Occipital lobe (tissue), 1 donor: ENCODE measurements at regions not wholly inside any gene's neighbourhood (a gene's known extent, or its start where the extent isn't known, plus 50 kb on each side); places are given as distances from the start of the nearest gene placed in this dataset.

Source experiments
- DNase-seq: peaks from one replicate; lab custom pipeline; 2025; lab: John Stamatoyannopoulos, UW

- DNase-seq, result no peak
These were observed 1016.0 kb downstream of the MCTP2 start for GRCh38 chr15:95247071-95247984.

GRCh38 chr15:95249524-95249923 lies 1018.2 kb downstream of the MCTP2 start:
- DNase-seq, result no peak

DNA sequence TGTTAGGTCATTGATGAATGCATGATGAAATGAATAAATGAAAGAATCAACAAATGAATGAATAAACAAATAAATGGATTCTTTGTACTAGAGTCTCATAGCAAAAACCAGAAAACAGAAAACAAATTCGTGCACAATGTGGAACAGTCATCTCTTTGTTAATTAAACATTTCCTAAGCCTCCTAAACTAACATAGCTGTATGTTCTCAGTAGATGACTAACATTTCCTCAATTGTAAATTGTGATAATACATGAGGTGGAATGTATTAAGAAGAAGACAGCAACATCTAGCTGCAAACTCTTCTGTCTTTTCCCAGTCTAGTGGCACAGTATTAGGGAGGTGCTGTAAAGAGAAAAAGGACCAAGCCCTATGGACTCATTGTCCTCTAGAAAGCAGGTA lies 1021.0 kb downstream of the MCTP2 start:
- DNase-seq, result no peak

GRCh38 chr15:95254263-95254662 lies 1022.9 kb downstream of the MCTP2 start:
- no peak for DNase-seq

- peak; percentile 35 for DNase-seq
These were observed 1028.2 kb downstream of the MCTP2 start for GRCh38 chr15:95259513-95259912.

DNA sequence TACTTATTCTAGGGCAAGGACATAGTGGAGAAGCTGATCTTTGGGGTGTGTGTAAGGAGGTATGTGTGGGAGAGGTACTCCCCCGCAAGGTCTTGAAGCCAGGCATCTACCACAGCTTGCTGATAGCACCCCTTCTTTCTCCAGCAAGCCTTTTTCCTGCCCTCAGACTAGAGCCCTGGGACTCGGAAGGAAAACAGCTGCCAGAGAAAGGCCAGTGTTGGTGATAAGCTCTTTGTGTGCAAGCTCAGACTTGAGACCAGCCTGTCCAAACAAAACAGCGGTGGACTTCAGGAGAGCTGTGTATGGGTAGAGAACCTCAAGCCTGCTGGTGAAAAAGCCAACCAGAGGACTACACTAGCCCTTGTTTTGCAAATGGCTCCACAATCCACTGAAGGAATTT lies 1028.6 kb downstream of the MCTP2 start:
- DNase-seq, result no peak

DNA sequence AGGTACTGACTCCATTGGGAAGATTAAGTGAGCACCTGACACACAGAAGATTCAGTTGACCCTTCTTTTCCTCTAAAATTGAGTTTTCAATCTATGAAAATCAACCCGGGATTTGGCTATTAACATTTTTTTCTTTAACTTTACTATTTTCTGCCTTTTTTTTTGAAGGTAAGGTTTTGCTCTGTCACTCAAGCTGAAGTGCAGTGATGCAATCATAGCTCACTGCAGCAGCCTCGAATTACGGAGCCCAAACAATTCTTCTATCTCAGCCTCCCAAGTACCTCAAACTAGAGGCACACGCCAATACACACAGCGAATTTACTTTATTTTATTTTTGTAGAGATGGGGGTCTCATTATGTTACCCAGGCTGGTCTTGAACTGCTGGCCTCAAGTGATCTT lies 1029.5 kb downstream of the MCTP2 start:
- DNase-seq, result no peak

DNA sequence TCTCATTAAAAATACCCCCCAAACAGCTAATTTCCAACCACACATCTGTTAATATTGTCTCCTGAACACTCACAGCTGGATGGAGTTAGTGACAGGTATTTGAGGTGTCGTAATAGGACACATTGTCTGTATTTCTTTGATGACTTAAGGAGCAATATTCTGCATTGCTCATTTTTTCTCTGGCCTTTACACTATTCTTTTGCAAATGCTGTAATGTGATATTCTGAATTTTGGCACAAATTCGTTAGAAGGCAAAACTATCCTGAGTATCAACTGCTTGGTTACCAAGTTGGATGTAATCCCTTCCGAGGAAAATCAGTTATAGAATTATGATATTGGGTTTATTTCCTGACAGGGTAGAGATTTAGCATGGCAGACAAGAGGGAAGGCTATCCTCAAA lies 1030.2 kb downstream of the MCTP2 start:
- no peak for DNase-seq

DNA sequence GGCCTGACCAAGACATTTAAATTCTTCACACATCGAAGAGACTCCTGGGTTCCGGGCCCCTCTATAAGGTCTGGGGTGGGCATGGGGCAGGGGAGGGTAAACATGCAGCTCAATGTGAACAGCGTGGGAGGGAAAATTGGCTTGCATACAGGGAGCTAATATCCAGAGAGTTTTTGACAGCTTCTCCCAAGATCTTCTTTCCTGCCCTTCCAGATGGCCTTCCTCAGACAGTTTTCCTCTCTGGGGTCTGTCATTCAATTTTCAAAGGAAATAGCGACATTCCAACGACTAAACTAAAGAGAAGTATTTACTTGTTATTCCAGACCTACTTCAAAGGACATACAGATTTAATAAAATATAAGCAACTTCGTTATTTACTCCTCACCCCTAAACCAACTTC lies 1030.6 kb downstream of the MCTP2 start:
- DNase-seq, result no peak

DNA sequence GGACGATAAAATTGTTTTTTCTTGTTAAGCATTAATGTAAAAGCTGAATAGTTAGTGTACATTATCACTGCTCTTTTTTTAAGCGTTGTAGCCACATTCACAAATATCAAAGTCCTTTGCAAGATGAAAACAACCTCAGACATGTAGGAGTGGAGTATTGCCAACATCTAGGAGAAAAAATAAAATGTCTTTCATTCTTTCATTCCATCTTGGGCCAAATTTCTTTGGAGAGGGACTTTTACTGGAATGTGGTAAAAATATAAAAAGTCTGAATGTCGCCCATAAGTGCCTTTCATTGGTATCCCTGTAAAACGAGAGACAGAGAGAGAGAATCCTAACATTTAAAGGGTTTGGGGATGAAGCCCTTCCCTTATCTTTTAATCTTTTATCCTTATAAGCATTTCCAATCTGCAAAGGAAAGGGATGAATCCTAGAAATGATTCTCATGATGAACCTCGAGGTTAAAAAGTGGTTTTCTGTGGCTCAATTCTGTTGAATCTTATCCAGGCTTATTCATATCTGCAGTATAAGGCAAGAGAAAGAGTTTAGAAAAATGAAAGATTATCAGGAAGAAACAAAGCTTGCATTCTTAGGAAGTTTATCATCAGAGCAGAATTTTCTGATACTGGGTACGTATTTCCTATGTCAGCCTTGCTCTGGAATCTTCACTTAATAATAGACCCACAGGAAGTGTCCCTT lies 1031.7 kb downstream of the MCTP2 start:
- DNase-seq, result no peak

- DNase-seq, result no peak
These were observed 1032.4 kb downstream of the MCTP2 start for GRCh38 chr15:95263751-95264150.

DNA sequence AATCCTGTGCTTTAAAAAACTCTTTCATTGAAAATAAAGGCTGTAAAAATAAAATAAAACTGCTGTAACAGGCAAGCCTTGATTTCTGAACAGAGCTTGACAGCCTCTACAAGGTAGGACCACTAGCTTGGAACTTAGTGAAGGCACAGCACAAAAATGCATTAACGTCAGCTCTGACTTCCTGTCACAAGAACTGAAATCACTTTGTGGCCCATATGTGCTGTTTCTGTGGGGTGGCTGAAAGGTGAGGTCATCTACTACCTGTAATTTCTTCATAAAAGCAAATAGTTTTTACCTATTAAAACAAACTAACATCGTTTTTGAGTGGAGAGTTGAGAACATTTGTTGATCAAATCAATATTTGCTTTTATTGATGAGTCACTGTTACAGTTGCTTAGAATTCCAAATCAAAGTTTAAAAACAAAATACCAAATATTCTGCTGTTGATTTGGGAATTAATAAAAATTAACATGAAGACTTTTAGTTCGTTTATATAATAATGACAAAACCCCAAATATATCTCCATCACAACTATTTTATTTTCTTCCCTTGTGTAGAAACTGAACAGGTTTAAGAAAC lies 1034.1 kb downstream of the MCTP2 start:
- DNase-seq, result no peak

- DNase-seq, result no peak
These were observed 1035.2 kb downstream of the MCTP2 start for GRCh38 chr15:95266451-95267061.

DNA sequence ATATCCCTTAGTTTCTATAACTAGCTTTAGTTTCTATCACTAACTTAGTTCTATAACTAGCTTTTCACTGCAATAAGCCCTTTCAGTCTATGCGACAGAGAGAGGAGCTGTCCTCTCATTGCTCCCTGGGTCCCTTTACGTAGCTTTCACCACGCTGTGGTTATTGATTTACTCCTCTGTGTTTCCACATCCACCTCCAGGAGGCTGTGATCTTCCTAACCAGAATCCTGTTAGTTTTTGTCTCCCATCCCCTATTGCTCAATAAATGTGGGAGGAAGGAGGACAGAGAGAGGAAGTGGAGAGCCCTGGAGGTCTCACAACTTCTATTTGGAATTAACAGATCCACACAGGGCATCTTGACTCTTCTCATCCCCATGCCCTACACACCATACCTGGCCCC lies 1036.1 kb downstream of the MCTP2 start:
- DNase-seq, result no peak

DNA sequence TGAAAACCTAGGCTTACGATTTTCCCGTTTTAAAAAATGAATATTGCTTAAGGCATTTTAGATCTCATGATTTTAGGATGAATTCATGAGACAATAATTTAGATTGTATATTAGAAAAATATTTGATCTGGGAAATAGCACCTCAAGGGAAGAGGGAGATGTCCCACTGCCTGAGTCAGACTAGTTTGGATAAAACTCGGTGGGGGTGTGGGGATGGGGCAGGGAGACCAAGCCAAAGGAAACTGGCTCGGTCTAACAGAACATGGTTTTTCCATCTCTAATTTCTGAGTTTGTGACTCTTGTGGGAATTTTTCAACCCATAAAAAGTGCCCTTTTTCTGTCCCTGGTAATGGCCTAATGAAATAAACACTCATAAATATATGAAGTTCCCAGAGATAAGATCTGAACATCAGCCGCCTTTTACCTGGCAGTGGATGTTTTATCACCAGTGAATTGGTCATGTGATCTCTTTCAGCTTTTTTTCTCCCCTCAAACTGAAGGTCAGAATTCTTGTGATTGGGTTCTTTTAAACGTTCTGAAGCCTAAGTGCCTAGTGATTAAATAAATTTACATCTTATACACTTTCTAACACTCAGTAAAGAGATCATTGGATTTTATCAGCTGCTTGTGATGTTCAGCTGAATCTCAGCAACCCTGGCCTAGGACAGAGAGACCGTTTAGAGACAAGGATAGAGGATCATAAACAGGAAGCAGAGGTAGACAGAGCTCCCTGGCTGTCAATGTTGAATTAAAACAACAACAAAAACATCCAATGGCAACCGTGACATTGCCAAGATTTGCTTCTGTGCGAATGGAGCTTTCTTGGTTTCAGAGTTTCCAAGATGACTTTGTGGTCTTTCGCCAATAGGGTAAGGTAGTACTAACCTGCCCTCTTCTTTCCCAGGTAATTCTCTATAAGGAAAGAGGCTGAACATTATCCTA lies 1038.2 kb downstream of the MCTP2 start:
- no peak for DNase-seq

- DNase-seq, result no peak
These were observed 1042.7 kb downstream of the MCTP2 start for GRCh38 chr15:95274101-95274500.

DNA sequence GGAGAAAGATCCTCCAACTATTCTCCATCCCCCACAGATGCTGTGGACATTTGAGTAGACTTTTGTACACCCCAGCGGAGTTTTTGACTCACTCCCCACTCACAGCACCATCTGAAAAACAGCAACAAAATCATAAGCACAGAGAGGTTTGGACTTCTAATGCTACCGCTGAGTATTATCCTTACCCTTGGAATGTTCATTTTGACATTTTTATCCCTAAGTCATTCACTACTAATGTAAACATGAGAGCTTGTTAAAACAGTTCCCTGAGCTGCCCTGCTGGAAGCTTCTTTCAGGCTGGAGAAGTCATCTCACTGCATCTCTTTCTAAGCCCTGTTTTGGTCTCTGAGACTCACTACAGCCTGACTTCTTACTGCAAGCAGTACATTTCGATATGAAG lies 1045.9 kb downstream of the MCTP2 start:
- DNase-seq, result no peak

- DNase-seq, result no peak
These were observed 1047.3 kb downstream of the MCTP2 start for GRCh38 chr15:95278532-95279245.

DNA sequence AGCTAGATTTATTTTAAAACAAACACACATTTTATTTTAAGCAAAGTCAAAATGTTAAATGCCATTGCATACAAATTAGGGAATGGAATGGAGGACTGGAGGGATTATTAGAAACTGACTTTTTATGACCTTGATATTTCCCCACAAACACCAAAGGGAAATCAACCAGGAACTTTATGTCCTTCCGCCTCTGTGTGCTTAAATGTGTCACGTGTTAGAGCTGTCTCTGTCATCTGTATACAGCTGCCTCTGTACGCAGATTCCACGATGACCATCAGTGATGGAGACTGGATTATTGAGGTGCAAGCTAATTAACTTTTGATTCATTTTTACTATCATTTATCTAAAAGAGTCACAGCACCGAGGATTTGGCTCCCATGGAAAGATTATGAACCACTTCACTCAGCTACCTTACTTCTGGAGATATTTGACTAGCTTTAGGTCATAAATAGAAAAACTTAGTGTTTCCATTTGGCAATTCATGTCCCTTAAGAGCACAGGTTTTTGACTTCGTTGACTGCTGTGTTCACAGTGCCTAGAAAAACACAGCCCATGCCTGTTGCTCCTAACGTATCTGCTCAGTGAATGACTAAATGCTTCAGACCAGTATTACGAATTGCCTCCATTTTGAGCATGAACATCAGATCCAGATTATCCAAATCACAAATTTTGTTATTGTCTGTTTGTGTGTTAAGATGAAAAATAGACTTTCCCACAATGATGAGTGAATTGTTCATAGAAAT lies 1048.1 kb downstream of the MCTP2 start:
- no peak for DNase-seq

- no peak for DNase-seq
These were observed 1049.3 kb downstream of the MCTP2 start for GRCh38 chr15:95280711-95281110.
